22Rv1 (cell line): ENCODE measurements at regions not wholly inside any gene's neighbourhood (a gene's known extent, or its start where the extent isn't known, plus 50 kb on each side); places are given as distances from the start of the nearest gene placed in this dataset.

ENCODE experiments used
- H3K27ac ChIP-seq: fragments of 450-650 bp; 2 replicates; pipeline ENCODE4 v1.5.1; 2017
- ZFX ChIP-seq: fragments of 450-650 bp; IDR thresholded peaks from 2 replicates; pipeline ENCODE4 v1.6.1; 2017; ENCODE audit warnings: antibody characterized with exemption, borderline replicate concordance
- TF ChIP-seq, protein P1 (sequence below): fragments of 450-650 bp; IDR thresholded peaks from 2 replicates; pipeline ENCODE4 v1.5.1; 2017; ENCODE audit warnings: mild to moderate bottlenecking

DNA sequence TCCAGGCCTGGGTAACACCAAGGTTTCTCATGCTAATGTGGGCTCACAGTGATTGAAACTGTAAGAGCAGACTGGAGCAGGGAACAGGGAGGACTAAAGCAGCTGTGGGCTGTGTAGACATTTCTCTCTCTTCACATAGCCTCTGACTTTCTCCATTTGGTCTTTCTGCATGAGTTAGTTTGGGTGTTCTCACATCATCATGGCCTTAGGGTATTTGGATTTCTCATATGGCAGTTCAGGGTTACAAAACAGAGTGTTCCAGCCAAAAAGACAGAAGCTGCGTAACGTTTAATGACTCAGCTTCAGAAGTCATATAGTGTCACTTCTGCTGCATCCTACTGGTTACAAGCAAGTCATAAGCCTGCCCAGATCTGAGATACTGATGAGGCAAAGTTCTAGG is 52.0 kb upstream of the OSBPL8 start:
- TF ChIP-seq, protein P1, sequence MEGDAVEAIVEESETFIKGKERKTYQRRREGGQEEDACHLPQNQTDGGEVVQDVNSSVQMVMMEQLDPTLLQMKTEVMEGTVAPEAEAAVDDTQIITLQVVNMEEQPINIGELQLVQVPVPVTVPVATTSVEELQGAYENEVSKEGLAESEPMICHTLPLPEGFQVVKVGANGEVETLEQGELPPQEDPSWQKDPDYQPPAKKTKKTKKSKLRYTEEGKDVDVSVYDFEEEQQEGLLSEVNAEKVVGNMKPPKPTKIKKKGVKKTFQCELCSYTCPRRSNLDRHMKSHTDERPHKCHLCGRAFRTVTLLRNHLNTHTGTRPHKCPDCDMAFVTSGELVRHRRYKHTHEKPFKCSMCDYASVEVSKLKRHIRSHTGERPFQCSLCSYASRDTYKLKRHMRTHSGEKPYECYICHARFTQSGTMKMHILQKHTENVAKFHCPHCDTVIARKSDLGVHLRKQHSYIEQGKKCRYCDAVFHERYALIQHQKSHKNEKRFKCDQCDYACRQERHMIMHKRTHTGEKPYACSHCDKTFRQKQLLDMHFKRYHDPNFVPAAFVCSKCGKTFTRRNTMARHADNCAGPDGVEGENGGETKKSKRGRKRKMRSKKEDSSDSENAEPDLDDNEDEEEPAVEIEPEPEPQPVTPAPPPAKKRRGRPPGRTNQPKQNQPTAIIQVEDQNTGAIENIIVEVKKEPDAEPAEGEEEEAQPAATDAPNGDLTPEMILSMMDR: no peak
- no peak for TF ChIP-seq ZFX
- no peak overlapping the region for H3K27ac ChIP-seq

- no peak overlapping the region for H3K27ac ChIP-seq
- TF ChIP-seq, protein P1: no peak
- TF ChIP-seq ZFX: no peak
These were observed 54.8 kb upstream of the OSBPL8 start for GRCh38 chr12:76614364-76614763.

DNA sequence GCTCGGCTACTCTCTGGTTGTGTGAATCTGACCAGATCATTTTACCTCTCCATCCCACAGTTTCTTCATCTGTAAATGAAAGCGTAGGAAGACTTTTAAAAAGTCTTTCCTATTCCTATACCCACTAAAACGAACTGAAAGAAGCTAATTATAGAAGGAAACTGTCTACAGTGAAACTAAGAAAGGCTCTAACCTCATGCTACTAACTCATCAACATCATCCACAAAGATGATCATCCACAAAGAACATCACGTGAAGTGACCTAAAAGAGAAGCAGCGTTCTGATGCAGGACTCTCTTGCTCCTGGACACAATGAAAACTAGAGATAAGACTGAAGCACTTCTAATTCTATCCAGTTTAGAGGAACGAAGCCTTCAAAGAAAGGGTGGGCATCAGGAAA is 58.5 kb upstream of the OSBPL8 start:
- H3K27ac ChIP-seq: no peak overlapping the region
- no peak for TF ChIP-seq ZFX
- TF ChIP-seq, protein P1: no peak

DNA sequence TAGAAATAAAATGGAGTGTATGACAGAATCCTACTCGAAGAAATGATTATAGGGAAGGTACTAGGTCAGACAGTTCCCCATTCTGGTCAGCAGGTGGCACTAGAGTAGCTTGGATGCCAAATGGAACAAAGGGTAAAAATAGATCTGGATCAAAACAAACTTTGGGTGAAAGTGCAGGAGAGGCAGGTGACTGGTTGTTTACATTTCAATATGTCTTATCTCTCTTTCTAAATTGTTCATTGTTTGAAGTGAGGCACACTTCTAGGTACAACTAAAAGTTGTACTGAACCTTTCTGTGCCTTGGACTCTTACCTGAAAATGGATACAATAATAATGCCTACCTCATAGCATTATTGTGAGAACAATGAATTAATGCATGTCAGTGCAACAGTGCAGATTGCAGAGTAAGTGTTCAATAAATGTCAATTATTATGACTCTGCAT is 62.0 kb upstream of the OSBPL8 start:
- no peak overlapping the region for H3K27ac ChIP-seq
- TF ChIP-seq ZFX: no peak
- TF ChIP-seq, protein P1: peak; percentile 96

DNA sequence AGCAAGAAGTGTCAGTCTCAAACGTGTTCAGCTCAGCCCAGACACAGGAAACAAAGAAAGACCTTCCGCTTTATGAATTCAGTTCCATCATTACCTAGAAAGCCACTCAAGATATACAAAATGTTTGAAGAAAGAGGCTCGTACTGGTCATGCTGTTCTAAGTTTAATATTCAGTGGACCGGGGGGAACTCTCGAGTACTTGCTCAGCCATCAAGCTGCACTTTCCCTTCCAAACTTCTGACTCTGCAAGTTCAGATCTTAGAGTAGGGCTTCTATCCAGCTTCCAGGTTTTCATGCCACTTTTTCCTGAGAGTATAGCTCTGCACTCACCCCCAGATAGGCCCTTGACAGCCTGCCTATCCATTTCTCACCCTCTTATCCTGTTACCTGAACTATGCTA is 62.8 kb upstream of the OSBPL8 start:
- TF ChIP-seq ZFX: no peak
- TF ChIP-seq, protein P1: no peak
- no peak overlapping the region for H3K27ac ChIP-seq

- TF ChIP-seq, protein P1: no peak
- TF ChIP-seq ZFX: no peak
- no peak overlapping the region for H3K27ac ChIP-seq
These were observed 63.3 kb upstream of the OSBPL8 start for GRCh38 chr12:76622915-76623314.

DNA sequence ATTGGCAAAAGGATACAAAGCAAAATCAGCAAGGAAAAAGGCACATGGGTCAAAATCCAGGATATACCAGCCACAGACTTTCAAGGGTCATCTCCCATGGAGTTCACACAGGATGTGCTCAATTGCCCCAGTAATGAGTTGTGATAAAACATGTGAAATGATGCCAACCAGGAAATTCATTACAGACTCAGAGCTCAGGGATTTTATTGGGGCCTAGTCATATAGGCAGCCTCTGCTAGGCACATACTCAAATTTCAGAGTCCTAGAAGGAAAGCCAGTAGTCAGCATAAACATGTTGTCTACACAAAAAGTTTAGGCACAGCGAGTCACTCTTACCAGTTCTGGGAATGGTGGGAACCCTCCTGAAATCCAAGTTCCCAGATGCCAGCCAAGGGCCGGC is 64.4 kb upstream of the OSBPL8 start:
- no peak overlapping the region for H3K27ac ChIP-seq
- TF ChIP-seq ZFX: no peak
- TF ChIP-seq, protein P1: no peak
